RWPE1 (cell line): ENCODE measurements at regions not wholly inside any gene's neighbourhood (a gene's known extent, or its start where the extent isn't known, plus 50 kb on each side); places are given as distances from the start of the nearest gene placed in this dataset.

Experiments
- CTCF ChIA-PET: fragments of 350-600 bp; sonication (Branson Sonifier 250); formaldehyde crosslinking; extraction: SDS; loops from one replicate; lab custom pipeline; 2021; lab: Yijun Ruan, JAX
- POLR2A ChIA-PET: fragments of 400-600 bp; formaldehyde crosslinking; extraction: SDS; loops from one replicate; lab custom pipeline; 2020; ENCODE audit warnings: antibody characterized with exemption; ENCODE audit not compliant: low non-redundant PET; lab: Yijun Ruan, JAX
- DNase-seq: peaks from one replicate; pipeline ENCODE4 v3.0.0; 2012; ENCODE audit warnings: low spot score
- H3K27ac ChIP-seq: fragments of 450-650 bp; 2 replicates; pipeline ENCODE4 v1.5.1; 2017
- TF ChIP-seq, protein P1 (sequence below): fragments of 450-650 bp; conservative IDR thresholded peaks from 2 replicates; pipeline ENCODE4 v1.5.1; 2017; ENCODE audit warnings: low read depth, mild to moderate bottlenecking

DNA sequence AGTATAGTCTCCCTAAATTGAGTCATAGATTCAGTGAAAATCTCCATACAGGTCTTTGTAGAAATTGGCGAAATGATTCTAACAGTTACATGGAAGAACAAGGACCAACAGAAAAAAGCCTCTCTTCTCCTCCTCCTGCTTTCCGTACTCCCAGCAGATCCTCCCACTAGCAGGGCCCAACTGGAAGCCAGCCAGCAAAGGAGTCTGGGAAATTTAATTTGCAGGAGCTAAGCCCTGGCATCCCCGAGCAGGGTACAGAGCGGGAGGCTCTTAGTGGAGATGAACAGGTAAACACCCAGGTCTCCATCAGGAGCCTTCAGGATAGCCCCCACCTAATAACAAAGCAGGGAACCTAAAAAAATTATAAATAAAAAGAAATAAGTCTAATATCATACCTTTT is 1473.8 kb downstream of the TBC1D22A start:
- TF ChIP-seq, protein P1, sequence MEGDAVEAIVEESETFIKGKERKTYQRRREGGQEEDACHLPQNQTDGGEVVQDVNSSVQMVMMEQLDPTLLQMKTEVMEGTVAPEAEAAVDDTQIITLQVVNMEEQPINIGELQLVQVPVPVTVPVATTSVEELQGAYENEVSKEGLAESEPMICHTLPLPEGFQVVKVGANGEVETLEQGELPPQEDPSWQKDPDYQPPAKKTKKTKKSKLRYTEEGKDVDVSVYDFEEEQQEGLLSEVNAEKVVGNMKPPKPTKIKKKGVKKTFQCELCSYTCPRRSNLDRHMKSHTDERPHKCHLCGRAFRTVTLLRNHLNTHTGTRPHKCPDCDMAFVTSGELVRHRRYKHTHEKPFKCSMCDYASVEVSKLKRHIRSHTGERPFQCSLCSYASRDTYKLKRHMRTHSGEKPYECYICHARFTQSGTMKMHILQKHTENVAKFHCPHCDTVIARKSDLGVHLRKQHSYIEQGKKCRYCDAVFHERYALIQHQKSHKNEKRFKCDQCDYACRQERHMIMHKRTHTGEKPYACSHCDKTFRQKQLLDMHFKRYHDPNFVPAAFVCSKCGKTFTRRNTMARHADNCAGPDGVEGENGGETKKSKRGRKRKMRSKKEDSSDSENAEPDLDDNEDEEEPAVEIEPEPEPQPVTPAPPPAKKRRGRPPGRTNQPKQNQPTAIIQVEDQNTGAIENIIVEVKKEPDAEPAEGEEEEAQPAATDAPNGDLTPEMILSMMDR = no peak
- ChIA-PET POLR2A (no interaction called here), CTCF (no interaction called here)
- H3K27ac ChIP-seq = no peak overlapping the region
- DNase-seq = no peak

DNA sequence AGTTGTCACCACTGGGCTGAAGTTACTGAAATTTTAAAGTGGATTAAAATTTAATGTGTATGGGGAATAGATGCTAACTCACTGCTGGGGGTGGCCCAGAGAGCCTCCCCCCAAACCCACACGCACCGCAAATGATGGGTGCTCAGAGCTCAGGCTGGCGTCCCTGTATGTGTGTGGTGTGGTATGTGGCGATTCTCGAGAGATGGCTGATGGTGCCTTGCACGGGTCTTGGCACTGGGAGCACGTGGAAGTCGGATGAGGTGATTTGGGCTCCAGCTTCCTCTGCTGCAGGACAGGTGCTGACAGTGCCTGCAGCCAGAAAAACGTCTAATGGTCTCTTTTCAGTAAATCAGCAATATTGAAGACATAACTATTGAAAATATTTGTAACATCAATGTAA is 1473.3 kb downstream of the TBC1D22A start:
- DNase-seq = no peak
- POLR2A ChIA-PET = no interaction called here
- TF ChIP-seq, protein P1 = no peak
- CTCF ChIA-PET = no interaction called here
- H3K27ac ChIP-seq = no peak overlapping the region

DNA sequence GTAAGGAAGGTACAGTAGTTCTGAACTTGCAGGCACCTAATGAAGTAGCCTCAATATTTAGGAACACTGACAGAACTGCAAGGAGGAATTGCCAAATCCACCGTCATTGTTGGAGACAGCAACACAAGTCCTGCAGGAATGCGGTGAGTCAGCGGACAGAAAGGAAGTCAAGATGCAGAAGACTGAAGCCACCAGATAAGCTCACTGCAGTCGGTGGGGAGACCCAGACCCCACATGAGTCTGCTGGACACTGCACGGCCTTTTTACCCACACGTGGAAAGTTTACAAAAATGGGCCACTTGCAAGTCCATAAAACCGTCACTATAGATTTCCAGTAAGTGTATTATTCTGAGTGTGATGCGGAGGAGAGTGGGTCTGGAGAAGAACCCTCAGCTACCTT is 1471.6 kb downstream of the TBC1D22A start:
- ChIA-PET POLR2A (no interaction called here), CTCF (no interaction called here)
- no peak overlapping the region for H3K27ac ChIP-seq
- no peak for DNase-seq
- TF ChIP-seq, protein P1 = no peak

DNA sequence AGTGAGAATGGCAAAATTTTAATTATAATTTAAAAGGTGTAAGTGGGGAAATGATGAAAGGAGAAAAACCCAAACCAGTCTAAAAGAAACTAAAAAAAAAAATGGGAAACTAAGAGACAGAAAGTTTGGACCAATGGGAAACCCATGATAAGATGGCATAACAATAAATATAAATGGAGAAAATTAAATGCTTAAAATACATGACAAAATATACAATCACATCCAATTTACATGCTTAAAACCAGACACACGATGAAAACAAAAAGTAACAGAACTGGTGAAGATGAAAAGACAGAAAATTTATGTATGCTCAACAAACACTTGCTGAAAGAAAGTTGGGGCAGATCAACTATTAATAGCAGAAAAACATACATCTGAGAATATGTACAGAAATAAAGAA is 1471.1 kb downstream of the TBC1D22A start:
- CTCF ChIA-PET = no interaction called here
- POLR2A ChIA-PET = no interaction called here
- H3K27ac ChIP-seq = no peak overlapping the region
- DNase-seq = no peak
- TF ChIP-seq, protein P1 = no peak

DNA sequence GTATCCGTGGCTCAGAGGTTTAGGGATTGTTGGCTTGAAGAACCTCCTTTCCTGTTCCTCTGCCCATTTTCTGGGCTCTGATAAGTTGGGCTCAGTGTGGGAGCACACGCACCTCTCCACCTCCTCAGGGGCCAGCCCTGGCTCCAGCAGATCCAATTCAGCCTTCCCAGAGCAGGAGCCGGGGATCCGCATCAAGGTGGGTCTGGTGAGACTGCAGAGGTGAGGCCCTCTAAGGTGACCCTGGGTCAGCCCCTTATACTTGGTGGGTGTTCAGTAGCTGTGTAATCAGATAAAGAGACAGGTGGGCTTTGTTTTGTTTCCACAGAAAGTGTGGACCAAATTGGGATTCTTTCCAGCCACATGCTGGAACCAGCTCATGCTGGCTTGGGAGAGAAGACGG is 1466.0 kb downstream of the TBC1D22A start:
- CTCF ChIA-PET = no interaction called here
- POLR2A ChIA-PET = no interaction called here
- no peak for DNase-seq
- TF ChIP-seq, protein P1 = no peak
- H3K27ac ChIP-seq = no peak overlapping the region

DNA sequence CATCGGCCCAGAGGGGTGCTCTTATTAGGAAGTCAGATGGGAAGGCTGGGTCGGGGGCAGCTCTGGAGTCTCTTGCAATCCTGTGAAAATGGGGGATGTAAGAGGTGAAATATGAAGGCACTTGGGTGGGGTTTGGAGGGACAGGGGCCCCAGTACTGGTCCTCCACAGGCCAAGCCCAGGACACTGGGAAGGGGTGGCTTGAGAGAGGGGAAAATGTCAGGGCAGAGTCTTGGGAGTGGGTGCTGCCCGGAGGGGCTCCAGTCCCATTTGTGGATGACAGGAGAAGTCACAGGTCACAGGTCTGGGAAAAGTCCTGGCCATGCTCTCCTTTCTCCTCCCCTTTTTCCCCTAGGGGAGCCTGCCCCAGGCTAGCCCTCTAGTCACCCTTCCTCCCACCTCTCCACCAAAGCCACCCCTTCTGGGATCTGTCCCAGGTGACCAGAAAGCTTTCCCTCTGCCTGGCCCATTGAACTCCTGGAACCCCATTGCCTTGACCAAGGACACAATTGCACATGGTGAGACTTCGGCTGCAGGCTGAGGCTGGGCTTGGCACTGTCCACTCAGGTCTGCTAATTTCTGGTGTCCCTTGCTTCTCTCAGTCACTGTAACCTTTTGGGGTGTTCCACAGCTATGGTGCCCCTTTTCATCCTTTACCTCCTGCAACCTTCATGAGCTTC is 1465.0 kb downstream of the TBC1D22A start:
- TF ChIP-seq, protein P1 = no peak
- H3K27ac ChIP-seq = no peak overlapping the region
- POLR2A ChIA-PET = no interaction called here
- no peak for DNase-seq
- CTCF ChIA-PET = no interaction called here
